Uterus (tissue), 2 donors: ENCODE measurements at regions not wholly inside any gene's neighbourhood (a gene's known extent, or its start where the extent isn't known, plus 50 kb on each side); places are given as distances from the start of the nearest gene placed in this dataset.

Experiments used
- CTCF ChIP-seq, 4 experiments: fragments of 200-600 bp in 2 of 4; fragments of 450-650 bp in 2 of 4; sonication (generic) in 2 of 4; IDR thresholded peaks; one replicate each; pipeline ENCODE4 v1.5.1; 2016 to 2019; ENCODE audit warnings: antibody characterized with exemption in 4 of 4, mild to moderate bottlenecking in 2 of 4, moderate library complexity in 1 of 4
- POLR2A ChIP-seq, 2 donors: fragments of 450-650 bp; IDR thresholded peaks; one replicate each; pipeline ENCODE4 v1.6.1; 2016; ENCODE audit warnings: antibody characterized with exemption in 2 of 2, mild to moderate bottlenecking in 1 of 2, moderate library complexity in 1 of 2

- TF ChIP-seq CTCF (IDR thresholded peaks at IDR 0.05) (no peak), POLR2A (IDR thresholded peaks at IDR 0.05) (no peak)
Observed at GRCh38 chr9:19682397-19682796, 106.4 kb downstream of the SLC24A2 start.
